GM18517 (cell line): ENCODE measurements at regions not wholly inside any gene's neighbourhood (a gene's known extent, or its start where the extent isn't known, plus 50 kb on each side); places are given as distances from the start of the nearest gene placed in this dataset.

Experiments used
- ATAC-seq: cut with Tn5 transposase; IDR thresholded peaks from one replicate; pipeline ENCODE4 v1.9.1; 2021; ENCODE audit warnings: mild to moderate bottlenecking, moderate library complexity; ENCODE audit not compliant: unreplicated experiment

DNA sequence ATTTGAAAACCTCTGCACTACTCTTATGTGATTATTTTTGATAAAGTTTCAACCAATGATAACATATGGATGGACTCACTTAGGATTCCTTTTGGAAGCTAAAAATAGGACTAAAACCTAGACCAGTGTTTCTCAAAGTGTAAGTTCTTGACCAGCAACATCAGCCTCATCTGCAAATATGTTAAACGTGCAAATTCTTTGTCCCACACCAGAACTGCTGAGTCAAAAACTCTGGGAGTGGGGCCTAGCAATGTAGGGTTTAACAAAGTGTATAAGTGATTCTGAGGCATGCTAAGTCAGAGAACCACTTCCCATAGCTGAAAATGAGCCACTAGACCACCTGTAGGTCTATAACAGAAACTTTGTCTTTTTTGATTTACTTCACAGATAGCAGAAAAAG is 1247.2 kb upstream of the PIK3C3 start:
- no peak for ATAC-seq

- ATAC-seq = no peak
Observed at GRCh38 chr18:40698129-40698528, 1256.9 kb upstream of the PIK3C3 start.

DNA sequence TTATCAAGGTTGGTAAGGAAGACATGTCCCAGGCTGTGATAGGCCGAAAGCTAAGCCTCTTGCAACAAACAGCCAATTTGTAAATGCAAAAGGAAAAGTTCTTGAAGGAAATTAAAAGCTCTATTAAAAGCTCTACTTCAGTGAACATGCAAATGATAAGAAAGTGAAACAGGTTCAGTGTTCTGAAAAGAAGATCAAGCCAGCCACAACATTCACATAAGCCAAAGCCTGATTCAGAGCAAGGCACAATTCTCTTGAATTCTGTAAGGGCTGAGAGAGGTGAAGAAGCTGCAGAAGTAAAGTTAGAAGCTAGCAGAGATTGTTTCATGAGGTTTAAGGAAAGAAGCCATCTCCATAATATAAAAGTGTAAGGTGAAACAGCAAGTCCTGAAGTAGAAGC is 1259.5 kb upstream of the PIK3C3 start:
- ATAC-seq = no peak

- no peak for ATAC-seq
Observed at GRCh38 chr18:40692871-40693270, 1262.2 kb upstream of the PIK3C3 start.

DNA sequence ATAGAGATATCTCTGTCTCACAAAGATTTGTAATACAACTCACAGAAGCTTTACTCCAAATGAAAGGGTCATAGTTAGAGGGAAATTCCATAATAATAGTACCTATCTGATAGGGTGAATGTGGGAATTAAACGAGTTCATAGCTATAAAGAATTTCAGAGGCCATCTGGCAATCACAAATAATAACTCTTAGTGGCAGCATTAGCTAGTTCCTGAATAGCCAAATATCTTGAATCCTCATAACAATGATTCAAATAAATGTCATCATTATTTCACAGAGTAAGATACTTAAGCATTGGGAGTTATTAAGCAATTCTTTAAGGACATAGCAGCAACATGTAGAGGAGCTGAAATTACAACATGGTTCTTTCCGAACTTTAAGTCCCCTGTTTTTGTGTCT is 1265.0 kb upstream of the PIK3C3 start:
- no peak for ATAC-seq

DNA sequence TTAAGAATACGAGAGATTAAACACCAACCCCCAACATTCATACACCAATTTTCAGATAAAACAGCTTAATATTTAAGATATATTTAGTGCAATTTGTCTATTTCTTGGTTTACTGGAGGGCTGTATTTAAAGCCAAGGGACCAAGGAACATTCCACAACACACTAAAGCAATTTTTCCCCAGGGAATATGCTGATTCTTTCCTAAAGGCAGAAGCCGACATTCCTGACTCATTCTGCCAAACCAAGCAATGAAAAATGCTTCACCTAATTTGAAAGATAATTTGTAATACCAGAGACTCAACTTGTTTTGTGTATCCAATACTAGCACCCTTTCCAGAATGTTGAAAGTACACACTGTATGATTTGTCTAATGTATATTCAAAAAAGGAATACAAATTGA is 1267.6 kb upstream of the PIK3C3 start:
- ATAC-seq = no peak

DNA sequence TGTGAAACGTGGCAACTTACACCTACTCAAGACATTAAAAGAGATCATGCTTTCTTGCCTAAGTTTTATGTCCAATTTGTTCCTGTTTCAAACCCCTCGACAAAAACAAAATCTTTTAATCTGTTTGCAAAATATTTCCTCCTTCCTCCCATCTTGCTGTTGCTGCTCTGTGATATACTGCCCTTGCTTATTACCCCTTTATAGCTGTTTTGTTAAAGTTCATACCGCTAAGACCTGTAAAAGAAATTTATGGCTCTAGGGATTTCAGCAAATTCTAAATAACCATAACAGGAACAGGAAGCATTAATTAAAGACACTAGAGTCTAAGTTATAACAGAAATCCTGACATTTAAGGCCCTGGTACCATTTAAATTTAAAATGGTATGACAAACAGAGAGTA is 1268.2 kb upstream of the PIK3C3 start:
- ATAC-seq = no peak

GRCh38 chr18:40685219-40685618 is 1269.8 kb upstream of the PIK3C3 start:
- no peak for ATAC-seq

GRCh38 chr18:40678318-40678717 is 1276.7 kb upstream of the PIK3C3 start:
- ATAC-seq = no peak

DNA sequence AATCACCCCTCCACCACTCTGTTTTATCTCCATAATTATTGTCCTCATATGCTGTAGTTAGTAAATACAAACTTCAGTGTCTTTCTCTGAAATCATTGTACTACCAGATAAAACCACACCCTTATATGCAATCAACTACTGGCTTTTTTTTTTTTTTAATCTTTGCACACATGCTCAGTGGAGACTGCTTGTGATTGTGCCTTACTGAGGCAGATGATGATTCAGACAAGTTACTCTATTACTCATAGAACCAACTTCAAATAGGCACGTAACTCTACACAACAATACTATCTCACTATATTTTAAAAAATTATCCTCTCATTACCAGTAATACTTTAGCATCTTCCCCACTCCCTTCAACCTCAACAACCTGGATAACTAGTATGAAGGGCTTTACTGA is 1278.4 kb upstream of the PIK3C3 start:
- no peak for ATAC-seq

DNA sequence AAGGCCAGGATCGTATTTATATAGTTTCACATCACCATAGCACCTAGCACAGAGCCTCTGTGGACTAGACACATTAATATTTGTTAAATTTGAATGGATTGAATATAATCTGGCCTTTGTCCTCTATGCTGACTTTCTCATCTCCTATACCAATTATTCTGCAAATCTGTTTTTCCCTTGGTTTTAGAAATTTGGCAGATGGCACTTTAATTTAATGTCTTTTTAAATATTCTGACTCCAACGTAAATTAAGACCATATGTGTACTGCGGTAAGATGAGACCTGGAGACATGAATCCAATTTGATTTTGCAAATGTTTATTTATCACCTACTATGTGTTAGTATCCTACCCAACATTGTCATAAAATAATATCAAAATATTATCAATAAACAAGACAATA is 1281.9 kb upstream of the PIK3C3 start:
- no peak for ATAC-seq

- ATAC-seq = no peak
Observed at GRCh38 chr18:40672590-40672989, 1282.4 kb upstream of the PIK3C3 start.

- no peak for ATAC-seq
Observed at GRCh38 chr18:40670668-40671375, 1284.2 kb upstream of the PIK3C3 start.

- ATAC-seq = no peak
Observed at GRCh38 chr18:40662898-40663437, 1292.1 kb upstream of the PIK3C3 start.

GRCh38 chr18:40653682-40654081 is 1301.4 kb upstream of the PIK3C3 start:
- no peak for ATAC-seq

DNA sequence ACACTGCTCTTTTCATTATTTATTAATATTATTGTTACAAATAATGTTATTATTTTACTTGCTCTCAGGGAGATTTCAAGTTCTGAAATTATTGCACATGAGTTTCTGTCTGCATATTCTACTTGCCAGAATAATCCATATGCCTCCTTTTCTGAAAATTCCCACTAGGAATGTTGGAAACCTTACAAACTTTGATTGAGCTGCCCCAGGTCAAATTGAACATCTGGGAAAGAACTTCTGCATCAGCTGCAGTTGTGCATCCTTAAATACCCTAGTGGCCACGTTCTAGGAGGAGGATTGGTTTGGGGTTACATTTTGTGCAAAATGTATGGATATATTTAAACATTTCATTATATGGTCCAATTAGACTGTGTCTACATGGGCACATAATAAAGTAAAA is 1302.7 kb upstream of the PIK3C3 start:
- ATAC-seq = no peak

GRCh38 chr18:40651163-40651562 is 1303.9 kb upstream of the PIK3C3 start:
- ATAC-seq = no peak

- ATAC-seq = no peak
Observed at GRCh38 chr18:40642692-40643229, 1312.3 kb upstream of the PIK3C3 start.

DNA sequence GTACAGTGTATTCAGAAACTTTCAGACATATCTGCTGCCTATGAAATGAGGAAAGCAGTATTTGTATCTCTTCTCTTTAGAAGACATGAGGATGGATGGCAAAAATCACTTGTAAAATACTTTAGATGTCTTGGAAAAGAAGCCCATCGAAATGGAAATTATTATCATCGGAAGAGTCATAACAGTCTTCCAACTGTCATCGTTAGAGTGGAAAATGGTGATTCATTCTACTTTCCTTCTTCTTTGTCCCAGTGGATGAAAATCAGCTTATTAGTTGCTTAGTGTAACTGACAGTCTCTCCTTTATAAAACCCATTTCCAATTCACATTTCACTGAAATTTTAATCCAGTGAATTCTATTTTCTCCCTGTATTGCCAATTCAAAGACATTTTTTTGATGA is 1323.7 kb upstream of the PIK3C3 start:
- ATAC-seq = no peak

DNA sequence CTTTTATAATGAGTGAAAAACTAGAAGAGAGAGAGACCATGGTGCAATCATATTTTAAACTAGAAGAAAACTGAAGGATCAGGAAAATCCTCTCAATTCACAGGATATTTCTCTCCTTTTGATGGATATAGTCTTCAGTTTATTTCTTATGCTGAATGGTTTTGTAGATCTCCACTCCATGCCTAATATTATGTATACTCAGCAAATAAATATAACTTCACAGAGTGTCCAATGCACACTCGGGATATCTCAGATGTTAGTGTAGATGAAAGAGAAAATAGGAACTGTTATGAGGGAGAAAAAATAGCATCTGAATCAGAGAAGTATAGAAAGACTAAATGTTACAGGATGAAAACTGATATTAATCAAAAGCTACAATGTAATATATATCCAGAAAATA is 1324.5 kb upstream of the PIK3C3 start:
- ATAC-seq = no peak

- no peak for ATAC-seq
Observed at GRCh38 chr18:40624959-40625358, 1330.1 kb upstream of the PIK3C3 start.

GRCh38 chr18:40613721-40614120 is 1341.3 kb upstream of the PIK3C3 start:
- no peak for ATAC-seq

DNA sequence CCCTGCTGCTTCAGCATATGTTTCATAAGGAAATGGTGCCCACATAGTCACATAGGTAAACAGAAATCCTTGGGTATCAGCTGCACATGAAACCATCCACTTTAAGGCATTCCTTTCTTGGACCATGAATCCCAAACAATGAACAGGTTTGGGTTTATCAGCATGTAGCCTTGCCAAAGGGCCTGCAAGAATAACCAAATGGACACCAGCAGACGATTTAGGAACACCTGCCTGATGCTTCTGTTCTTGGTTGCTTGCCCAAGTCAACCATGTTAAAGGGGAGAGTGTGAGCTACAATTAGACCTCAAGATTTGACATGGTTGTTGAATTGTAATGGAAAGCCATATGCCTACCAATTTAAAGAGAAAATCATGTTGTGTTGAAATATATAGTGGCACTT is 1342.7 kb upstream of the PIK3C3 start:
- no peak for ATAC-seq
